Adrenal gland (tissue), 9 donors: ENCODE measurements at regions not wholly inside any gene's neighbourhood (a gene's known extent, or its start where the extent isn't known, plus 50 kb on each side); places are given as distances from the start of the nearest gene placed in this dataset.

Experiments
- DNase-seq, 7 donors: peaks; one replicate each; pipeline ENCODE4 v3.0.0-alpha.2; 2019 to 2020
- H3K27ac ChIP-seq, 5 donors: fragments of 200-600 bp; sonication (generic) in 4 of 5; 1 replicate in 3 of 5; 2 replicates in 2 of 5; pipeline versions ENCODE4 v1.5.1 to v1.8.0; 2016 to 2020; ENCODE audit warnings: mild to moderate bottlenecking in 1 of 5
- H3K27me3 ChIP-seq: fragments of 200-600 bp; 2 replicates; pipeline ENCODE4 v1.8.0; 2021
- H3K36me3 ChIP-seq, 2 donors: fragments of 200-600 bp; replicated peaks in 1 of 2; 1 replicate in 1 of 2; 2 replicates in 1 of 2; pipeline versions ENCODE4 v1.5.1 to v1.8.0; 2018 to 2022
- H3K4me1 ChIP-seq, 2 donors: fragments of 200-600 bp; replicated peaks in 1 of 2; 1 replicate in 1 of 2; 2 replicates in 1 of 2; pipeline versions ENCODE4 v1.5.1 to v1.8.0; 2018 to 2021
- H3K4me3 ChIP-seq, 4 donors: fragments of 200-600 bp; sonication (generic) in 3 of 4; one replicate each; pipeline ENCODE4 v1.5.1; 2016 to 2018
- H3K9me3 ChIP-seq, 3 donors: fragments of 200-600 bp; sonication (generic) in 1 of 3; replicated peaks in 1 of 3; 1 replicate in 2 of 3; 2 replicates in 1 of 3; pipeline versions ENCODE4 v1.5.1 to v1.8.0; 2016 to 2021
- POLR2A ChIP-seq, 2 donors: fragments of 450-650 bp; IDR thresholded peaks; one replicate each; pipeline ENCODE4 v1.6.1; 2017; ENCODE audit warnings: antibody characterized with exemption in 2 of 2, mild to moderate bottlenecking in 2 of 2, moderate library complexity in 1 of 2
- WGBS, 4 donors: extraction: QIAGEN DNeasy Blood & Tissue Kit in 2 of 4; methylation state at CpG; one replicate each; pipeline versions ENCODE4 v1.1.5 to v1.1.7; 2013 to 2017; 5-methylcytosine and 5-hydroxymethylcytosine counted together
- intact Hi-C, 2 donors: fragments of 100-400 bp; cut with DNase I; formaldehyde crosslinking; loops; one replicate each; pipeline versions ENCODE4 v1.14.1 to v1.15.0; 2022 to 2023
- TF ChIP-seq, protein P1 (sequence below), 6 experiments: fragments of 450-650 bp in 4 of 6; fragments of 200-600 bp in 2 of 6; sonication (generic) in 1 of 6; IDR thresholded peaks; 1 replicate in 5 of 6; 2 replicates in 1 of 6; pipeline versions ENCODE4 v1.5.1 to v1.8.0; 2016 to 2021; ENCODE audit warnings: antibody characterized with exemption in 6 of 6, mild to moderate bottlenecking in 2 of 6, moderate library complexity in 1 of 6
- donor health status: healthy with polysubstance abuse.
- donor health status: Bipolar disorder and iron deficiency.
- donor health status: DM: yes; HTN: yes; CAD: no.
- donor health status: DM: no; HTN: no; CAD: no.
- donor health status: DM: no; HTN: no; CAD: no.

- Histone ChIP-seq H3K9me3 (no peaks in the 10 kb centered on the region), H3K36me3 (no peaks in the 10 kb centered on the region), H3K4me3 (no peak overlapping the region), H3K27me3 (no peaks in the 10 kb centered on the region), H3K27ac (no peak overlapping the region), H3K4me1 (no peaks in the 10 kb centered on the region)
- TF ChIP-seq POLR2A (IDR thresholded peaks at IDR 0.05), result no peak
- TF ChIP-seq, protein P1, sequence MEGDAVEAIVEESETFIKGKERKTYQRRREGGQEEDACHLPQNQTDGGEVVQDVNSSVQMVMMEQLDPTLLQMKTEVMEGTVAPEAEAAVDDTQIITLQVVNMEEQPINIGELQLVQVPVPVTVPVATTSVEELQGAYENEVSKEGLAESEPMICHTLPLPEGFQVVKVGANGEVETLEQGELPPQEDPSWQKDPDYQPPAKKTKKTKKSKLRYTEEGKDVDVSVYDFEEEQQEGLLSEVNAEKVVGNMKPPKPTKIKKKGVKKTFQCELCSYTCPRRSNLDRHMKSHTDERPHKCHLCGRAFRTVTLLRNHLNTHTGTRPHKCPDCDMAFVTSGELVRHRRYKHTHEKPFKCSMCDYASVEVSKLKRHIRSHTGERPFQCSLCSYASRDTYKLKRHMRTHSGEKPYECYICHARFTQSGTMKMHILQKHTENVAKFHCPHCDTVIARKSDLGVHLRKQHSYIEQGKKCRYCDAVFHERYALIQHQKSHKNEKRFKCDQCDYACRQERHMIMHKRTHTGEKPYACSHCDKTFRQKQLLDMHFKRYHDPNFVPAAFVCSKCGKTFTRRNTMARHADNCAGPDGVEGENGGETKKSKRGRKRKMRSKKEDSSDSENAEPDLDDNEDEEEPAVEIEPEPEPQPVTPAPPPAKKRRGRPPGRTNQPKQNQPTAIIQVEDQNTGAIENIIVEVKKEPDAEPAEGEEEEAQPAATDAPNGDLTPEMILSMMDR (IDR thresholded peaks at IDR 0.05), result no peak
- intact Hi-C loops, result no loop called here
- WGBS, 4 donors, result 48 to 63% (median 62%) methylated on average over 9 to 10 of the region's 10 CpGs
- peak in 2 of 7 donors; percentile 2 to 17 for DNase-seq
These were observed 109.5 kb downstream of the CPZ start for GRCh38 chr4:8702020-8702495.

DNA sequence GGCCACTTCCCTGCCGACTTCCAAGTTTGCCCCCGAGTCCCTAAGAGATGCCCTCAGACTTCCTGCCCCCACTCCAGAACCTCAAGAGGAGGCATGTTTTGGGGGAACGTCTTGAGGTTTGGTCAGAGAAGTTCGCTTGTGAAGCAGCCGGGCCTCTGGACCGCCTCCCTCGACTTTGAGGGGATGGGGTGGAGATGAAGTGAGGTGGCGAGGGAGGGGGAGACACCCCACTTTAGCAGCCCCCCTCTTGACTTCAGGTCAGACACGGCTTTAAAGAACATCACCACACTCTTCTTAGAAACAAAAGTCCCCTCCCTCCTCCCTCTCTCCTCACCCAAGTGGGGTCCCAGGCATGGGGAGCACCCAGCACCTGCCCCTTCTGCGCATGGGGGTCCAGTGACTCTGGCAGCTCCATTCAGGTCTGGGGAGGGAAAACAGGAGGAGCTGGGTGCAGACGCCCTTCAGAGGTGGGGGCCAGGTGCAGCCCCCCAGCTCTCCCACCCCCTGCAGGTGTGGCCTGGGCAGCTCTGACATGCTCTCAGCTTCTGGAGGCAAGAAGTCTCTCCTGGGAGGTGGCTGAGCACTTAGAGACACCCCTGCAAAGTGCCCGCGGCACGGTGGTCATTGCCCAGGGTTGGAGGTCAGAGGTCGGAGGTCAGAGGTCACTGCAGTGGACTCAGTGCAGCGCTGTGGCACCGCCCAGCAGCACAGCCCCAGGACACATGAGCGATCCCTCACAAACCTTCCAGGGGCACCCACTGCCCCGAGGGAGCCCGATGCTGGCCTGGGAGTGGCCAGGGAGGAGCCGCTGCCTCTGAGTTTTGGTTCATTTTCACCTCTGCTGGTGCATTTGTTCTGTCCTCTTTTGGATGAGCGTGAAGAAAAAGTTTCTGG, 108.8 kb downstream of the CPZ start:
- DNase-seq, result peak in 2 of 7 donors; percentile 6 to 23
- Histone ChIP-seq H3K4me1 (no peaks in the 10 kb centered on the region), H3K4me3 (no peak overlapping the region), H3K27ac (no peak overlapping the region), H3K27me3 (no peaks in the 10 kb centered on the region), H3K36me3 (no peaks in the 10 kb centered on the region), H3K9me3 (no peaks in the 10 kb centered on the region)
- TF ChIP-seq, protein P1 (IDR thresholded peaks at IDR 0.05), result no peak
- TF ChIP-seq POLR2A (IDR thresholded peaks at IDR 0.05), result no peak
- intact Hi-C loops, result no loop called here
- 57 to 68% (median 67%) methylated on average over 11 to 22 of the region's 22 CpGs for WGBS, 4 donors

GRCh38 chr4:8700531-8700930, 108.0 kb downstream of the CPZ start:
- H3K9me3 ChIP-seq, result no peaks in the 10 kb centered on the region
- TF ChIP-seq, protein P1 (IDR thresholded peaks at IDR 0.05), result no peak
- no peak for TF ChIP-seq POLR2A (IDR thresholded peaks at IDR 0.05)
- H3K4me1 ChIP-seq, result no peaks in the 10 kb centered on the region
- H3K36me3 ChIP-seq, result no peaks in the 10 kb centered on the region
- intact Hi-C loops, result no loop called here
- H3K27me3 ChIP-seq, result no peaks in the 10 kb centered on the region
- 44 to 57% (median 46%) methylated on average over 14 to 17 of the region's 17 CpGs for WGBS, 4 donors
- no peak overlapping the region for H3K4me3 ChIP-seq
- no peak overlapping the region for H3K27ac ChIP-seq
- DNase-seq, result peak in 2 of 7 donors; percentile 9 to 11

GRCh38 chr4:8699479-8700145, 107.0 kb downstream of the CPZ start:
- Histone ChIP-seq H3K4me1 (no peaks in the 10 kb centered on the region), H3K4me3 (no peak overlapping the region), H3K27ac (no peak overlapping the region), H3K27me3 (no peaks in the 10 kb centered on the region), H3K36me3 (no peaks in the 10 kb centered on the region), H3K9me3 (no peaks in the 10 kb centered on the region)
- WGBS, 4 donors, result 75 to 83% (median 80%) methylated on average over 10 to 24 of the region's 24 CpGs
- intact Hi-C loops, result no loop called here
- DNase-seq, result peak in 2 of 7 donors; percentile 7 to 30
- TF ChIP-seq, protein P1 (IDR thresholded peaks at IDR 0.05), result no peak
- no peak for TF ChIP-seq POLR2A (IDR thresholded peaks at IDR 0.05)
